Body of pancreas (tissue), 4 donors: ENCODE measurements at regions not wholly inside any gene's neighbourhood (a gene's known extent, or its start where the extent isn't known, plus 50 kb on each side); places are given as distances from the start of the nearest gene placed in this dataset.

ENCODE experiments used
- CTCF ChIP-seq, 7 experiments: fragments of 450-650 bp in 4 of 7; fragments of 200-600 bp in 3 of 7; sonication (generic) in 3 of 7; IDR thresholded peaks; one replicate each; pipeline ENCODE4 v1.5.1; 2016 to 2019; ENCODE audit warnings: antibody characterized with exemption in 7 of 7
- POLR2A ChIP-seq, 3 donors: fragments of 450-650 bp; IDR thresholded peaks; one replicate each; pipeline ENCODE4 v1.6.1; 2016; ENCODE audit warnings: antibody characterized with exemption in 3 of 3, mild to moderate bottlenecking in 2 of 3

DNA sequence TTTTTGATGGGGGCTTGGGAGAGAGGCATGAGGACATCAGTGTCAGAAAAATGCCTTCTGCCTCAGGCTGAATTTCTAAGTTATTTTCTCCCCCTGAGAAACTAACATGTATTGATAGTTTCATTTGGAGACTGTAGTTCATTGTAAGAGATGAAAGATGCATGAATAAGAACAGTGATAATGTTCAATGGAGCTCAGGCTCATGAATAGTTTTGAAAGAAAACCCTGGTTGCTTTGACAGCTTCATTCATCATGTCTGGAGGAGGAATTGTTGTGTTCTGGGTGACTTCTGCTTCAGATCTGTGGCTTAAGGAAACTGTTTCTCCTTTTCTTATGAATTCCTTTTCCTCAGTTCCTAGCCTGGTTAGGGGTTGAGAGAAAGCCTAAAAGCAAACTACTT, 204.0 kb upstream of the LRRC3B start:
- TF ChIP-seq CTCF (IDR thresholded peaks at IDR 0.05): no peak
- no peak for TF ChIP-seq POLR2A (IDR thresholded peaks at IDR 0.05)
